ENCODE measurements at regions not wholly inside any gene's neighbourhood (a gene's known extent, or its start where the extent isn't known, plus 50 kb on each side); places are given as distances from the start of the nearest gene placed in this dataset.

DNA sequence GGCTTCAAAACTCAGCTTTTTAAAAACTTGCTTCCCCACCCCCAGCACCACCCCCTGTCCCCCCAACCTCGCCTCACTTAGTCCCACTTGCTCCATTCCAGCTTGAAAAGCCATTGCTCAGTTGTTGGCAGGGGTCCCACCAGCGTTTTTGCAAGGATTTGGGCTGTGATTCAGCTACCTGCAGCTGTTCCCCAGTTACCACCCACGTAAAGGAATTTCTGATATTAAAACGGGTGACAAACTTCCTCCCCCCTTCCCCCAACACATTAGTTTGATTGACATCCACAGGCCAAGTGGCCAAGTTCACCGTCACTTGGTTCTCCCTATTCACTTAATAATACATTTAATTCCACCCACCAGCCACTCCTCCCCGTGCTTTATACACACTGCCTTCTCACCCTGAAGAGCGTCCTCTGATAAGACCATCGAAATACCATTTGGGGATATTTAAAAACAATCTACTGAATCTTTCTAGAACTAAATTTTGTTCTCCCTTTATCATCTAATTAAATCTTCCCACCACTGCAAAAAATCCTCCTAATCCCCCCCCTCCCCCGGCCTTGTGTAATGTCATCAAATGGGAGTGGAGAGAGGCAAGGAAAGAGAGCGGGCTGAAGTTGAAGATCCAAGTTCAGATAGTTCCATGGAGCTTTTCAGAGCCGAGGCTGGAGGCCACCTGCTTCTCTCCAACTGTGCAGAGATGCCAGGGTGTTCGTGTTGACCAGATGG lies 55.1 kb downstream of the SOX9 start:
- Histone ChIP-seq H3K27ac (ENCODE audit: low read length) (no peak overlapping the region), H3K4me1 (ENCODE audit: control insufficient read depth, insufficient read depth, low read length) (peaks cover 28% of the 10 kb centered on the region), H3K9me3 (ENCODE audit: control insufficient read depth, low read depth, low read length) (no peaks in the 10 kb centered on the region), H3K4me3 (ENCODE audit: low read length) (no peak overlapping the region), H3K36me3 (ENCODE audit: control insufficient read depth, insufficient read depth, low read length) (no peaks in the 10 kb centered on the region), H3K27me3 (ENCODE audit: control insufficient read depth, insufficient read depth, low read length) (no peaks in the 10 kb centered on the region)
- 100% methylated on average over 1 of the region's 12 CpGs for WGBS (ENCODE audit: insufficient coverage, low lambda C conversion rate)
- DNase-seq = no peak

DNA sequence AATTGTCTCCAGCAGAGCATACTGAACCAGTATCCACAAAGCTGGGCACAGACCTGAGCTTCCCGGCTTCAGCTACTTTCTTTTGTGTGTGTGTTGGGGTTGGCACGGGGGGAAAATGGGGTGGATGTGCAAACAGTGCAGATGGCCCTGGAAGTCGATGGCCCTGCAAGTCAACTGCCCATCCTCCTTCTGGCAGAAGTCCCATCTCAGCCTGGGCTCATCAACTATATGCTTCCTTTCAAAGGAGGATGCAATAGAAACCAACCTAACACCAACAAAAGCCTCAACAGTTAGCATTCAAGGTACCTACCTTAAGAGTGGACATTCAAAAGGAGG lies 55.7 kb downstream of the SOX9 start:
- peaks cover 28% of the 10 kb centered on the region for H3K4me1 ChIP-seq (ENCODE audit: control insufficient read depth, insufficient read depth, low read length)
- no CpG with 5 or more reads among the region's 3 CpGs for WGBS (ENCODE audit: insufficient coverage, low lambda C conversion rate)
- H3K4me3 ChIP-seq (ENCODE audit: low read length) = no peak overlapping the region
- no peaks in the 10 kb centered on the region for H3K36me3 ChIP-seq (ENCODE audit: control insufficient read depth, insufficient read depth, low read length)
- DNase-seq = no peak
- H3K27me3 ChIP-seq (ENCODE audit: control insufficient read depth, insufficient read depth, low read length) = no peaks in the 10 kb centered on the region
- H3K27ac ChIP-seq (ENCODE audit: low read length) = peak overlapping the region; percentile 7
- H3K9me3 ChIP-seq (ENCODE audit: control insufficient read depth, low read depth, low read length) = no peaks in the 10 kb centered on the region

DNA sequence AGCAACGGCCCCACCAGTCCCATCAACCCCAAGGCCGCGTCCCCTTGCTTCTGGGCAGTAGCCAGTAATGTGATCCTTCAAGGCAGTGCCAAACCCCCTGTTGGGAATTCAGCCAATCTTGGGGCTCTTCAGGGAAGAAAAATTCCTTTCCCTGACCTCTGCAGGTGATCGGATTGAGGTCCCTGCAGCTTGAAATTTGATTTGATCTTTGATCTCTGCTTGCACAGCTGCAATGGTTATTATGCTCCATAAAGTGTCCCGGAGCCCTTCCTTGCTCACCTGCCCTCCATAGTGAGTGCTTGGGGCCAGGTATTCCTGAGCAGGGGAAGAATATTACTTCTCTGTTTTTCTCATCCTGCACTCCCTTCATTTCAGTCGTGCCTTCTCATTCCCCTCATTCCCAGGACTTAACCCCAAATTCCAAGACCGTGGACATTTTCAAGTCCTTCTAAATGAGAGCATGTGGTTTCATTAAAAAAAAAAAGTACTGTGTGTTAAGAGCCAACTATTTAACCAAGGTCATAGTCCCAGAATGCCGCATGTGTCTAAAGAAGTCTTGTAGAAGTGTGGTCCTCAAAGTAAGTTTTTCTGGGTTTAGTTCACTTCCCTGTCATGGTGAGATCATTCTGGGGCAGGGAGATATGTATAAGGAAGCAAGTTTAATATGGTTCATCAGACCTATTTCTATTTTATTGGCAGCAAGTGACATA lies 56.3 kb downstream of the SOX9 start:
- no peaks in the 10 kb centered on the region for H3K36me3 ChIP-seq (ENCODE audit: control insufficient read depth, insufficient read depth, low read length)
- no peak overlapping the region for H3K4me3 ChIP-seq (ENCODE audit: low read length)
- H3K9me3 ChIP-seq (ENCODE audit: control insufficient read depth, low read depth, low read length) = no peaks in the 10 kb centered on the region
- peaks cover 28% of the 10 kb centered on the region for H3K4me1 ChIP-seq (ENCODE audit: control insufficient read depth, insufficient read depth, low read length)
- peak overlapping the region; percentile 49 for H3K27ac ChIP-seq (ENCODE audit: low read length)
- no peaks in the 10 kb centered on the region for H3K27me3 ChIP-seq (ENCODE audit: control insufficient read depth, insufficient read depth, low read length)
- DNase-seq = peak; percentile 41 to 81
- WGBS (ENCODE audit: insufficient coverage, low lambda C conversion rate) = no CpG with 5 or more reads among the region's 8 CpGs

DNA sequence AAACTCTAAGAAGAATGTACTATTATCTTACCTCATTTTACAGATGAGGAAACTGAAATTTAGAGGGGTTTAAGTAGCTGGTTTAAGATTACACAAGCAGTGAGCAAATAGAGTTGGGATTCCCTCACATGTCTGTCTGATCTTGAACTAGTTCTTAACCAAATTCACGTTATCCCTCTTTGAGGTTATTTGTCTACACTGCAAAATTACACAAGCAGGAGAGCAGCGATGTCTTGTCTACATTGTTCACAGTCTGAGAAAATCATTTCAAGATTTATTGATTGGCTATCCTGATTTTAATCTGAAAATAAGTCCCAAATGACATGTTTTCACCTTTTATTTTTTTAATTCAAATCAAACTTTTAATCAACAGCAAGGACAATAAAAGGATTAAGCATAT lies 56.9 kb downstream of the SOX9 start:
- Histone ChIP-seq H3K27me3 (ENCODE audit: control insufficient read depth, insufficient read depth, low read length) (no peaks in the 10 kb centered on the region), H3K9me3 (ENCODE audit: control insufficient read depth, low read depth, low read length) (no peaks in the 10 kb centered on the region), H3K4me1 (ENCODE audit: control insufficient read depth, insufficient read depth, low read length) (peaks cover 28% of the 10 kb centered on the region), H3K4me3 (ENCODE audit: low read length) (no peak overlapping the region), H3K36me3 (ENCODE audit: control insufficient read depth, insufficient read depth, low read length) (no peaks in the 10 kb centered on the region), H3K27ac (ENCODE audit: low read length) (peak overlapping the region; percentile 49)
- DNase-seq = no peak
- no CpG with 5 or more reads among the region's 2 CpGs for WGBS (ENCODE audit: insufficient coverage, low lambda C conversion rate)

DNA sequence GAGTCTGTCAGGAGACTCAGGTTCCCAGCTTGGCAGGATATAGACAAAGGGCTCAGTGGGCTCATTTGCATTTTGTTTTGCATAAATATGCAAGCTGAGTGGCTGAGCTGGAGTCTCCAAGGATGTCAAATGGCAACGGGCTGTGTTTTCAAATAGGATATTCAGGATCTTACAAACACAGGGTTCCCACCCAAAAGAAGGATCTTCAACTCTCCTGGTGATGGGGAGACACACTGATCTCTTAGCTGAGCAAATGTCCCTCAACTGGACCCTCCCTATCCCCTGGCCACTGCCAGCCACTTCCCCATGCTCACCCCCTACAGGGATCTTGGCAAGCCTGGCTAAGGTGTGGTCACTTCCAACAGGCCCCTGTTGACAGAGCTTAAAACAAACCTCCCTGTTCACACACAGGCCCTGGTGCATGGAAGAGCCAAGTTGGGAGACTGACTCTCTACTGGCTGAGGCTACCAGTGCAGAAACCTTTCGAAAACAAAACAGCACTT lies 61.6 kb downstream of the SOX9 start:
- Histone ChIP-seq H3K4me1 (ENCODE audit: control insufficient read depth, insufficient read depth, low read length) (peaks cover 9% of the 10 kb centered on the region), H3K4me3 (ENCODE audit: low read length) (no peak overlapping the region), H3K36me3 (ENCODE audit: control insufficient read depth, insufficient read depth, low read length) (no peaks in the 10 kb centered on the region), H3K27ac (ENCODE audit: low read length) (no peak overlapping the region), H3K27me3 (ENCODE audit: control insufficient read depth, insufficient read depth, low read length) (no peaks in the 10 kb centered on the region), H3K9me3 (ENCODE audit: control insufficient read depth, low read depth, low read length) (no peaks in the 10 kb centered on the region)
- WGBS (ENCODE audit: insufficient coverage, low lambda C conversion rate) = 71% methylated on average over 1 of the region's 2 CpGs
- no peak for DNase-seq

DNA sequence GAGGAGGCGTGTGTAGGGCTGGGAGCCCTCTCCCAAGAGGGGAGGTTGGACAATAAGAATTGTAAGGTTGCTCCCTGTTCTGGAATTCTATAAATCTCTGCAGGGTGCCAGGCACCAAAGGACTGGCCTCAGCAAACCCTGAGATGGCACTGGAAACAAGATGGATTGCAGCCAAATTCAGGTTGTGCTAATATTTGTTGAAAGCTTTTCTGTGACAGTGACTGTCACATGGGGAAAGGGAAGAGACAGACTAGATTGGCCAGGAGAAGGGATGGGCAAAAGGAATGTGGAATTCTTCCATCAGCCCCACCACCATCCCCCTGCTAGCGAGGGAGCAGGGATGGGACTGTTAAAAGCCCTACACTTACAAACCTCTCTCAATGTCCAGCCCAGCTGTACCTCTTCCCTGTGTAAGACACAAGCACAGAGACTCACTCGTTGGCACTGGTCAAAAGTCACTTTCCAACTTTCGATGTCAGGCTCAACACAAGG lies 62.4 kb downstream of the SOX9 start:
- no peaks in the 10 kb centered on the region for H3K9me3 ChIP-seq (ENCODE audit: control insufficient read depth, low read depth, low read length)
- no peaks in the 10 kb centered on the region for H3K36me3 ChIP-seq (ENCODE audit: control insufficient read depth, insufficient read depth, low read length)
- H3K27me3 ChIP-seq (ENCODE audit: control insufficient read depth, insufficient read depth, low read length) = no peaks in the 10 kb centered on the region
- H3K4me1 ChIP-seq (ENCODE audit: control insufficient read depth, insufficient read depth, low read length) = peaks cover 2% of the 10 kb centered on the region
- WGBS (ENCODE audit: insufficient coverage, low lambda C conversion rate) = no CpG with 5 or more reads among the region's 4 CpGs
- DNase-seq = no peak
- H3K27ac ChIP-seq (ENCODE audit: low read length) = no peak overlapping the region
- H3K4me3 ChIP-seq (ENCODE audit: low read length) = no peak overlapping the region

DNA sequence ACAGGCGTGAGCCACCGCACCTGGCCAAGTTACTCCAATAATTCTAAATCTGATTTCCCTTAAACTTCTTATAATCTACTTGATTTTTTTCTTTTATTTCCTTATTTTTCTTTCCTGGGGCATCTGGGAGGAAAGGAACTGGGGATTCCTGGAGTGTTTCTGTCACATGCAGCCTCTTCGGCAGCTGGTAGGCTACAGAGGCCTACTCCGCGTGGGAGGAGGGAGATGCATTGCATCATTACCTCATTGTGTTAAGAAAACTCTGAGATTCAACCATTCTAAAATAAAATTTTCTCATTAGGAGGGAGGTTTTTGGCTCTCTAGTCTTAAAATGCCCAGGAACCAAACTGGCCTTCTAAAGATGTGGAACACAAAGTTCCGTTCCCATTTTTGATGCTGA lies 64.0 kb downstream of the SOX9 start:
- no peak for DNase-seq
- peaks cover 7% of the 10 kb centered on the region for H3K9me3 ChIP-seq (ENCODE audit: control insufficient read depth, low read depth, low read length)
- no peak overlapping the region for H3K4me3 ChIP-seq (ENCODE audit: low read length)
- WGBS (ENCODE audit: insufficient coverage, low lambda C conversion rate) = no CpG with 5 or more reads among the region's 6 CpGs
- H3K4me1 ChIP-seq (ENCODE audit: control insufficient read depth, insufficient read depth, low read length) = no peaks in the 10 kb centered on the region
- no peaks in the 10 kb centered on the region for H3K36me3 ChIP-seq (ENCODE audit: control insufficient read depth, insufficient read depth, low read length)
- no peaks in the 10 kb centered on the region for H3K27me3 ChIP-seq (ENCODE audit: control insufficient read depth, insufficient read depth, low read length)
- H3K27ac ChIP-seq (ENCODE audit: low read length) = no peak overlapping the region

DNA sequence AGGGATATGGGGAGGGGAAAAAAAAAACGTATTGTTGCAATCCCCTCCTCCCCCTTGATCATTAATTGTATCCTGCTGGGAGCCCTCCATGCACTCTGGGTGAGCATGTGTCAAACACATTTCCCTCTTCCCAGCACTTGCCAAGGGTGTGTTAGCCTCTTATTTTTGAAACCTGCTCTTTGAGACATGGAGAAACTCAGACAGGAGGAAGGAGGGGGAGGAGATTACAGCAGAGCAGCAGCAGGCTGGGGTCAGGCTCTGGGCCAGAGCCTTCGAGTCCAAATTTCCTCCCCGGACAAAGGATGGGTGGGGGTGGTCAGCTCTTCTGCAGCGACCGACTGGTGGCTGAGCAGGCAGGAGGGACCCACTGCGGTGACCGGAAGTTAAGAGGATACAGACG lies 64.7 kb downstream of the SOX9 start:
- no CpG with 5 or more reads among the region's 8 CpGs for WGBS (ENCODE audit: insufficient coverage, low lambda C conversion rate)
- no peaks in the 10 kb centered on the region for H3K4me1 ChIP-seq (ENCODE audit: control insufficient read depth, insufficient read depth, low read length)
- no peak for DNase-seq

DNA sequence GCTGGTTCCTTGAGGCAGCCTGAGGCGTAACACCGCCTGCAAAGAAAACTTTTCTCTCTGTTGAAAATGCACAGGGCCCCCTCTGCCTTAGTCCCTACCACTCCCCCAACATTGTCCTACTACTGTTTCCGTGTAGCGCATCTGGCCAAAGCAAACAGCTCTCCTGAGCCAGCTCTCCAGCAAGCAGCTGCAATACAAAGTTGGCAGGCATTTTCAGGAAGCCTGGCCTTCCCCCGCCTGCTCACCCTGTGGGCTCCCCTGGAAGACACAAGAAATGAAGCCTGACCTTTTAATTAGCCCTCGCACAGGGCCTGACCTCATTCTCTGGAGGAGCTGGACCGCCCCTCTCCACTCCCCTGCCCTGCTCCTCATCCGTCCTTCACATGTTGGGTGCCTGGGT lies 66.7 kb downstream of the SOX9 start:
- Histone ChIP-seq H3K27me3 (ENCODE audit: control insufficient read depth, insufficient read depth, low read length) (no peaks in the 10 kb centered on the region), H3K36me3 (ENCODE audit: control insufficient read depth, insufficient read depth, low read length) (no peaks in the 10 kb centered on the region), H3K4me1 (ENCODE audit: control insufficient read depth, insufficient read depth, low read length) (no peaks in the 10 kb centered on the region), H3K4me3 (ENCODE audit: low read length) (no peak overlapping the region), H3K27ac (ENCODE audit: low read length) (no peak overlapping the region), H3K9me3 (ENCODE audit: control insufficient read depth, low read depth, low read length) (peaks cover 7% of the 10 kb centered on the region)
- DNase-seq = no peak
- WGBS (ENCODE audit: insufficient coverage, low lambda C conversion rate) = no CpG with 5 or more reads among the region's 8 CpGs

More for the DNA sequence above, 64.7 kb downstream of the SOX9 start:
- peaks cover 7% of the 10 kb centered on the region for H3K9me3 ChIP-seq (ENCODE audit: control insufficient read depth, low read depth, low read length)
- H3K27ac ChIP-seq (ENCODE audit: low read length) = no peak overlapping the region
- H3K4me3 ChIP-seq (ENCODE audit: low read length) = no peak overlapping the region
- no peaks in the 10 kb centered on the region for H3K27me3 ChIP-seq (ENCODE audit: control insufficient read depth, insufficient read depth, low read length)
- no peaks in the 10 kb centered on the region for H3K36me3 ChIP-seq (ENCODE audit: control insufficient read depth, insufficient read depth, low read length)

DNA sequence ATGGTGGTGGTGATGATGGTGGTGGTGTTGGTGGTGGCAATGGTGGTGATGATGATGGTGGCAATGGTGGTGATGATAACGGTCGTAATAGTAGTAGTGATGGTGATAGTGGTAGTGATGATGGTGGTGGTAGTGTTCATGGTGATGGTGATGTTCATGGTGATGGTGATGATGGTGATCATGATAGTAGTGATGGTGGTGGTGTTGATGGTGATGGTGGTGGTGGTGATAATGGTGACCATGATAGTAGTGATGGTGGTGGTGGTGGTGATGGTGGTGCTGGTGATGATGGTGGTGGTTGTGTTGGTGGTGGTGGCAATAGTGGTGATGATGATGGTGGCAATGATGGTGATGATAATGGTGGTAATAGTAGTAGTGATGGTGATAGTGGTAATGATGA lies 68.0 kb downstream of the SOX9 start:
- no peaks in the 10 kb centered on the region for H3K4me1 ChIP-seq (ENCODE audit: control insufficient read depth, insufficient read depth, low read length)
- H3K9me3 ChIP-seq (ENCODE audit: control insufficient read depth, low read depth, low read length) = peaks cover 7% of the 10 kb centered on the region
- no peak overlapping the region for H3K4me3 ChIP-seq (ENCODE audit: low read length)
- H3K36me3 ChIP-seq (ENCODE audit: control insufficient read depth, insufficient read depth, low read length) = no peaks in the 10 kb centered on the region
- no peak overlapping the region for H3K27ac ChIP-seq (ENCODE audit: low read length)
- no CpG with 5 or more reads among the region's 2 CpGs for WGBS (ENCODE audit: insufficient coverage, low lambda C conversion rate)
- no peaks in the 10 kb centered on the region for H3K27me3 ChIP-seq (ENCODE audit: control insufficient read depth, insufficient read depth, low read length)
- no peak for DNase-seq
